HG02840 (cell line): ENCODE measurements at regions not wholly inside any gene's neighbourhood (a gene's known extent, or its start where the extent isn't known, plus 50 kb on each side); places are given as distances from the start of the nearest gene placed in this dataset.

Source experiments
- ATAC-seq: cut with Tn5 transposase; IDR thresholded peaks from one replicate; pipeline ENCODE4 v1.9.1; 2021; ENCODE audit warnings: mild to moderate bottlenecking, moderate library complexity, moderate number of reproducible peaks; ENCODE audit not compliant: unreplicated experiment, low FRiP score

DNA sequence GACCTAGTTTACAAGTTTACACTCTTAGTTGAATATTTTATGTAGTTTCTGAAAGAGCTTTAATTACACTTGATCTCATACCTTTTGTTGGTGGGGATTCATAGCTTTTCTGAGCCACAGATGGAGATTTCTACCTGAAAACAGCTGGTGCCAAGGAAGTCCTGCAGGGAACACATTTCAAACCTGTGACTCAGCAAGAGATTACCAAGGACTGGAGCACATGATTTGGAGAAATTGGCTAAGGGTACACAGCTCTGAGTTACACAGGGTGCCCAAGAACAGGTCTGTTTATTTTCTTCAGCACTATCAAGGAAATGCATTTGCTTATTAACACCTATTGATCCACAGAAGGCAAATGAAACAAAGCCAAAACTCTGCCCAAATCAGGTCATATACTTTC is 691.5 kb downstream of the KCTD8 start:
- ATAC-seq, result no peak

- ATAC-seq, result no peak
Observed at GRCh38 chr4:43758836-43759235, 689.8 kb downstream of the KCTD8 start.

DNA sequence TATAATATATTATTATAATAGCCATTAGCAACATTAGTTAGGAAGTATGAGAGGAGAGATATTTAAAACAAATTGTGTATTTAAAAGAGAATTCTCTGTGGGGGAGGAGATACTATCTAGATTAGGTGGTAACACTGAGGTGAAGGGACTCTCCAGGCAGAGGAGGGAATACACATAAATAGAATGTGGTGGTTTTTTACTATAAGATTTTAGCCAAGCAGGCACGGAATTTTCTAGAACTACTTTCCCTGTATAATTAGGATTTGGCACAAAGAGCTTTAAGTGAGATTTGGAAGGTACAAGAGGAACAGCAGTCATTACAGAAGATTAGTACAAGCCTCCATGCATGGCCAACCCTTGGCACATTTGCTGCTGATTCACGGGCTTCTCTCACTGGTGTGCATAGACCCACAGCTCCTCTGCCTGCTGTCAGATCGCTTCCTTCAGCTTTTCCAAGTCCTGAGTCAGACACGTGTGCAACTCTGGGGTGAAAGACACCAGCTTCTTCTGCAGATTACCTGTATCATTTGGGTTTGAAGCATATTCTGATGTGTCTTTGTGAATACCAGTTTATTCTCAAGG is 685.5 kb downstream of the KCTD8 start:
- ATAC-seq, result peak; percentile 51

GRCh38 chr4:43765514-43765913 is 683.1 kb downstream of the KCTD8 start:
- no peak for ATAC-seq

- no peak for ATAC-seq
Observed at GRCh38 chr4:43766648-43767047, 682.0 kb downstream of the KCTD8 start.

- ATAC-seq, result no peak
Observed at GRCh38 chr4:43776371-43776770, 672.2 kb downstream of the KCTD8 start.

DNA sequence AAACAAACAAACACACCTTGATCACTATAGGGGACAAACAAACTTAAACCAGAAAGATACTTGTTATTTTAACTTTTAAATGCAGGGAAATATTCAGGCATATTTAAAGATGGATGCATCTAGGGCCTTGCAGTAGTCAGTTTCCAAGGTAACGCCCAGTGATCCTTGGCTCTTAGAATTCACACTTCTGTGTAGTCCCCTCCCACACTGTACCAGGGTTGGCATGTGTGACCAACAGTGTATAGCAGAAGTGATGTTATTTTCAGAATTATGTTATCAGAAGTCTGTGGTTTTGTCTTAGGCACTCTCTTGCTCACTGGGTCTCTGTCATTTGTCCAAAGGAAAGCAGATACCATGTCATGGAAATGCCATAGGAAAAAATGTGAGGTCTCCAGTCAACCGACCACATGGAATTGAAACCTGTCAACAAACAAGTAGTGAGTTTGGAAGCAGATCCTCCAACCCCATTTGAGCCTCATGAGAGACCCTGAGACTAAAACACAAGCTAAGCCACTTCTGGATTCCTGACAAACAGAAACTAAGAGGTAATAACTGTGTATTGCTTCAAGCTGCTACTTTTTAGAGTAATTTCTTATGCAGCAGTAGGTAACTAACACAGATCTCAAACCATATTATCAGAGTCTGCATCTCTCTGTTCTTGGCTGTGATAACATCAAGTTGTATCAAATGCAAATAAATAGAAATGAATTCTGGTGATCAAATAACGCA is 670.3 kb downstream of the KCTD8 start:
- ATAC-seq, result no peak

DNA sequence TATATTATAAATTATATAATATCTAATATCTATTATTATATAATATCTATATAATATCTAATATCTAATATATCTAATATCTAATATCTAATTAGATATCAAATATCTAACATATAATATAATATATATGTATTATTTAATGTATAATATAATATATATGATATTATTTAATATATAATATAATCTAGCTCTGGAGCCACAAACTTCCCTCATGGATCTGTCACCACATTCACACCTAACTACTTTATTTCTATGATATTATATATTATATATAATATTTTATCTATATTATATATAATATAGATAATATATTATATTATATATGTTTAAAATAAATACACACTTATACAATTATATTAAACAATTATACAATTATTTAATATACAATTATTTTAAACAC is 667.5 kb downstream of the KCTD8 start:
- ATAC-seq, result no peak

GRCh38 chr4:43782391-43782790 is 666.2 kb downstream of the KCTD8 start:
- ATAC-seq, result no peak

DNA sequence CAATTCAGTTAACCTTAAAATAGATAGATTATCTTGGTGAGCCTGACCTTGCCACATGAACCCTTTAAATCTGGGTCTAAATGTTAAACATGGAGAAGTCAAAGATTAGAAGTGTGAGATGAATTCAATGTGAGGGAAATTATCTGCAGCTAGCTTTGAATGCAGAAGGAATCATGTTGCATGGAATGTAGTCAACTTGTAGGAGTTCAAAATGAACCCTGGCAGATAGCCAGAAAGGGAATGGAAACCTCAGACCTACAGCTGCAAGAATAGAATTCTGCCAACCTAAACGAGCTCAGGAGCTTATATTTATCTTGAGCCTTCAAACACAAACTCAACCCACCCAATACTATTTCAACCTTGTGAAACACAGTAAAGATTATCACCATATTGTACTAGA is 632.5 kb downstream of the KCTD8 start:
- no peak for ATAC-seq

GRCh38 chr4:43822621-43823020 is 626.0 kb downstream of the KCTD8 start:
- no peak for ATAC-seq

DNA sequence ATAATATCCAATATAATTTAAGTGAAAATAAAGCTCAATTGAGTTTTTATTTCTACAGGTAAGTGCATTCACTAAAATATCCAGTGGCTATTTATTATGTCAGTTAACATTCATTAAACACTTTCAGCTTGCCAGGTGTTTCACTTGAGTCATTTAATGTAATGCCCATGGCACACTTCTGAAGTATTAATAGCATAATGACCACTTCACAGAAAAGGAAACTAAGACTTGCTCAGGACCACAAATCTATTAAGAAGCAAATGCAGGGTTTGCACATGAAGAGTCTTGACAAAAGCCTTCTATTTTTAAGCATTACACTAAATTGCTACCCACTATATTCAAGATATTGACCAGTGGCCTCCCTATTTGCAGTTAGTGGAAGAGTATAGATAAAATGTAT is 612.7 kb downstream of the KCTD8 start:
- ATAC-seq, result no peak

GRCh38 chr4:43837171-43837570 is 611.4 kb downstream of the KCTD8 start:
- no peak for ATAC-seq

- ATAC-seq, result no peak
Observed at GRCh38 chr4:43837604-43838003, 611.0 kb downstream of the KCTD8 start.

- ATAC-seq, result no peak
Observed at GRCh38 chr4:43842594-43842993, 606.0 kb downstream of the KCTD8 start.

- no peak for ATAC-seq
Observed at GRCh38 chr4:43843501-43843900, 605.1 kb downstream of the KCTD8 start.

DNA sequence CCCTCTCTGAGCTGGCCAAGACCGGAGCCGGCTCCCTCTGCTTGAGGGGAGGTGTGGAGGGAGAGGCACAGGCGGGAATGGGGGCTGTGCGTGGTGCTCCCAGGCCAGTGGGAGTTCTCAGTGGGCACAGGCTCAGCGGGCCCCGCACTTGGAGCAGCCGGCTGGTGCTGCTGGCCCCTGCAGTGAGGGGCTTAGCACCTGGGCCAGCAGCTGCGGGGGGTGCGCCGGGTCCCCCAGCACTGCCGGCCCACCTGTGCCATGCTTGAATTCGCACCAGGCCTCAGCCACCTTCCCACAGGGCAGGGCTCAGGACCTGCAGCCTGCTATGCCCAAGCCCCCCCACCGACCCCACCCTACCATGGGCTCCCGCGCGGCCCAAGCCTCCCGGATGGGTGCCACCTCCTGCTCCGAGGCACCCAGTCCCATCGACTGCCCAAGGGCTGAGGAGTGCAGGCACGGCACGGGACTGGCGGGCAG is 602.5 kb downstream of the KCTD8 start:
- ATAC-seq, result no peak

- ATAC-seq, result no peak
Observed at GRCh38 chr4:43853565-43854264, 594.9 kb downstream of the KCTD8 start.

DNA sequence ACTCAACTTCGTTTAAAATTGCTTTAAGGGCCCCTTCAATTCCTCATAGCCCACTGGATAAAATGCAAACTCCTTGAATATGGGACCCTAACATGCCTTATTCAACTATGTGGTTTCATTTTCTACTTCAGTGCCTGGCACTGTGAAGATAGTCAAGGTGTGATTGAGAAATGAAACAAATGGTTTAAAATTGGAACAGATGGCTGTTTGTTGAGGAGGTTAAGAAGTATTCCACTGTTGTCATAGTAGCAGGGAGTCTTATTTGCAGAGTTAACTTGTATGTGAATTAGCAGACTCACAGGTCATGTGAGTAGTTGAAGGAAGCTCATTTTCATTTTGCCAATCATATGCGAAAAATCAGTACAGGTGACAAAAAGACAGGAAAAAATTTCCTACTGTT is 593.3 kb downstream of the KCTD8 start:
- ATAC-seq, result no peak

GRCh38 chr4:43864616-43865146 is 583.9 kb downstream of the KCTD8 start:
- ATAC-seq, result no peak

DNA sequence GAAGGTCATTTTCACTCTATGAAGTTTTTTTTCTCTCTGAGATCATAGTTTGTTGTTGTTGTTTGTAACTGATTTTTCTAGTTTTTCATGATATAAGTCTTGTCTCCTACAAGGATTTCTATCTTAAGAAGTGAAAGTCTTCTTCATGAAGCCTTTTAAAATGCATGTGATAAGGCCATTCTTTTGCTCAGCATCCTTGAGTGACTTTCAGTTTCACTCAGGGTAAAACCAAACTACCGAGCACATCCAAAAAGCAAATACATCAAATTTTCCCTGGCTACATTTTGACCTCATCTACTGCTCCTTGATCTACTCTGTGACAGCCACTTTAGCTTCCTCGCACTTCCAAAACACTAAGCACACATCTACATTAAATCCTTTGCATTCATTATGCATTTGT is 580.7 kb downstream of the KCTD8 start:
- no peak for ATAC-seq
